ENCODE measurements at regions not wholly inside any gene's neighbourhood (a gene's known extent, or its start where the extent isn't known, plus 50 kb on each side); places are given as distances from the start of the nearest gene placed in this dataset.

DNA sequence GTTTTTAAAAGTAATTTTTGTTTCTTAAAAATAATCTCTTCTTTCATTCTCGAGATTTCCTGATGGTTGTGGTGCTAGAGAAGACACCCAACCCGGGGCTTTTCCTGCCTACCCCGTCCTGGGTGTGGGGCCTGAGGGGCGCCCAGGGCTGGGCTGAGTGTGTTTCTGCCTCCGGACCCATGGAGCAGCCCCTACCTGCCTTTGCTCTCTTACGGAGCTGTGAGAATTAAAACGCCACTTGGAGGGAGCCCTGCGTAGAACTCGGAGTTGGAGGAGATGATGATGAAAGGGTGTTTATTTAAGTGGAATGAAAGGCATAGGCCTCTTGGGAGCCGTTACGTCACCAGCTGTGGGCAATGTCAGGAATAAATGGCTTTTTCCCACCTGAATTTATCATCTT lies 261.8 kb upstream of the SHH start:
- Histone ChIP-seq H3K9me2 (ENCODE audit: insufficient read depth, low read length) (no peaks in the 10 kb centered on the region), H3K79me2 (replicated peaks; ENCODE audit: insufficient read depth, low read length) (no peaks in the 10 kb centered on the region), H3K36me3 (ENCODE audit: insufficient read depth, low read length) (no peaks in the 10 kb centered on the region), H3K4me2 (ENCODE audit: low read length) (no peak overlapping the region), H3K4me3 (ENCODE audit: low read length) (no peak overlapping the region), H2AFZ (ENCODE audit: low read depth, low read length) (no peak overlapping the region), H3K9me3 (ENCODE audit: low read length) (no peaks in the 10 kb centered on the region), H3K27ac (ENCODE audit: low read length) (no peak overlapping the region), H3K9ac (ENCODE audit: low read length) (no peak overlapping the region), H4K20me1 (ENCODE audit: insufficient read depth) (no peaks in the 10 kb centered on the region), H3K27me3 (ENCODE audit: insufficient read depth, low read depth, low read length) (no peaks in the 10 kb centered on the region), H3F3A (ENCODE audit: insufficient read depth, low read length, poor library complexity, severe bottlenecking) (no peaks in the 10 kb centered on the region)
- TF ChIP-seq TAF1 (IDR thresholded peaks at IDR 0.05; ENCODE audit: low read depth) = no peak
- TF ChIP-seq RAD21 (conservative IDR thresholded peaks at IDR 0.05) = no peak
- TF ChIP-seq MXI1 (conservative IDR thresholded peaks at IDR 0.05; ENCODE audit: poor library complexity, severe bottlenecking) = no peak
- TF ChIP-seq EZH2 (IDR thresholded peaks at IDR 0.05; ENCODE audit: borderline replicate concordance, insufficient read depth, low read length, poor library complexity, severe bottlenecking) = no peak
- no peak for TF ChIP-seq POLR2AphosphoS5 (IDR thresholded peaks at IDR 0.05)
- TF ChIP-seq, protein P1, sequence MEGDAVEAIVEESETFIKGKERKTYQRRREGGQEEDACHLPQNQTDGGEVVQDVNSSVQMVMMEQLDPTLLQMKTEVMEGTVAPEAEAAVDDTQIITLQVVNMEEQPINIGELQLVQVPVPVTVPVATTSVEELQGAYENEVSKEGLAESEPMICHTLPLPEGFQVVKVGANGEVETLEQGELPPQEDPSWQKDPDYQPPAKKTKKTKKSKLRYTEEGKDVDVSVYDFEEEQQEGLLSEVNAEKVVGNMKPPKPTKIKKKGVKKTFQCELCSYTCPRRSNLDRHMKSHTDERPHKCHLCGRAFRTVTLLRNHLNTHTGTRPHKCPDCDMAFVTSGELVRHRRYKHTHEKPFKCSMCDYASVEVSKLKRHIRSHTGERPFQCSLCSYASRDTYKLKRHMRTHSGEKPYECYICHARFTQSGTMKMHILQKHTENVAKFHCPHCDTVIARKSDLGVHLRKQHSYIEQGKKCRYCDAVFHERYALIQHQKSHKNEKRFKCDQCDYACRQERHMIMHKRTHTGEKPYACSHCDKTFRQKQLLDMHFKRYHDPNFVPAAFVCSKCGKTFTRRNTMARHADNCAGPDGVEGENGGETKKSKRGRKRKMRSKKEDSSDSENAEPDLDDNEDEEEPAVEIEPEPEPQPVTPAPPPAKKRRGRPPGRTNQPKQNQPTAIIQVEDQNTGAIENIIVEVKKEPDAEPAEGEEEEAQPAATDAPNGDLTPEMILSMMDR (IDR thresholded peaks at IDR 0.05; ENCODE audit: poor library complexity, severe bottlenecking) = no peak
- TF ChIP-seq, protein P2, sequence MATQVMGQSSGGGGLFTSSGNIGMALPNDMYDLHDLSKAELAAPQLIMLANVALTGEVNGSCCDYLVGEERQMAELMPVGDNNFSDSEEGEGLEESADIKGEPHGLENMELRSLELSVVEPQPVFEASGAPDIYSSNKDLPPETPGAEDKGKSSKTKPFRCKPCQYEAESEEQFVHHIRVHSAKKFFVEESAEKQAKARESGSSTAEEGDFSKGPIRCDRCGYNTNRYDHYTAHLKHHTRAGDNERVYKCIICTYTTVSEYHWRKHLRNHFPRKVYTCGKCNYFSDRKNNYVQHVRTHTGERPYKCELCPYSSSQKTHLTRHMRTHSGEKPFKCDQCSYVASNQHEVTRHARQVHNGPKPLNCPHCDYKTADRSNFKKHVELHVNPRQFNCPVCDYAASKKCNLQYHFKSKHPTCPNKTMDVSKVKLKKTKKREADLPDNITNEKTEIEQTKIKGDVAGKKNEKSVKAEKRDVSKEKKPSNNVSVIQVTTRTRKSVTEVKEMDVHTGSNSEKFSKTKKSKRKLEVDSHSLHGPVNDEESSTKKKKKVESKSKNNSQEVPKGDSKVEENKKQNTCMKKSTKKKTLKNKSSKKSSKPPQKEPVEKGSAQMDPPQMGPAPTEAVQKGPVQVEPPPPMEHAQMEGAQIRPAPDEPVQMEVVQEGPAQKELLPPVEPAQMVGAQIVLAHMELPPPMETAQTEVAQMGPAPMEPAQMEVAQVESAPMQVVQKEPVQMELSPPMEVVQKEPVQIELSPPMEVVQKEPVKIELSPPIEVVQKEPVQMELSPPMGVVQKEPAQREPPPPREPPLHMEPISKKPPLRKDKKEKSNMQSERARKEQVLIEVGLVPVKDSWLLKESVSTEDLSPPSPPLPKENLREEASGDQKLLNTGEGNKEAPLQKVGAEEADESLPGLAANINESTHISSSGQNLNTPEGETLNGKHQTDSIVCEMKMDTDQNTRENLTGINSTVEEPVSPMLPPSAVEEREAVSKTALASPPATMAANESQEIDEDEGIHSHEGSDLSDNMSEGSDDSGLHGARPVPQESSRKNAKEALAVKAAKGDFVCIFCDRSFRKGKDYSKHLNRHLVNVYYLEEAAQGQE (IDR thresholded peaks at IDR 0.05; ENCODE audit: borderline replicate concordance) = no peak
- TF ChIP-seq EP300 (conservative IDR thresholded peaks at IDR 0.05; ENCODE audit: poor library complexity, severe bottlenecking) = no peak
- no peak for TF ChIP-seq SMC3 (conservative IDR thresholded peaks at IDR 0.05; ENCODE audit: poor library complexity)

DNA sequence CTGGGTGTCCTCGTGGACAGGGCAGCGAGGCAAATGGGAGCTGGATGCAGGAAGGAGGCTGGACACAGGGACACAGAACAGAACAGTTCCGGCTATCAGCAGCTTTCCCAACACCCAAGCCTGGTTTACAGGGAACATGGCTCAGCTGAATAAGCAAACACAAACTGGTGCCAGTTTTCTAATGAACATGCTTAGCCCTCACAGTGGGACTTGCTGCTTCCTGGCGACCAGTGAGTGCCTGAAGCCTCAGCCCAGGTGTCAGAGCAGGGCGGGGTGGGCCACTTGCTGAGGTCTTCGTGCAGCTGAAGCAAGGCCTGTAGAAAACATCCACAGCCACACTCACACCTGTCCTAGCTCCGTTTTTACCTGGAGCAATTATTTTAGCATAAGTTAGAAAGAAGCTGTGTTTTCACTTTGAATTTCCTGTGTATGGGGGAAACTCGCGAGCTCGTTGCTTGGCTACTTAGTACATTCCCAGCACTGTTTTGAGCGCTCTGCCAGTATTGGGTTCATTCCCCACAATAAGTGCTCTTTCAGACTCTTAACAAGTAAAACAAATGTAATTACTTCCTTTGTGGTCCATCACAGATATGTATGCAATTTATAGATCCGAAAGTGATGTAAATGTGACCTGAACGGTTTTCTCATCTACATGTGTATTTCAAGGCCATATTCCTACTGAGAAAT lies 261.2 kb upstream of the SHH start:
- Histone ChIP-seq H3K36me3 (ENCODE audit: insufficient read depth, low read length) (no peaks in the 10 kb centered on the region), H2AFZ (ENCODE audit: low read depth, low read length) (no peak overlapping the region), H3K4me2 (ENCODE audit: low read length) (no peak overlapping the region), H3K4me3 (ENCODE audit: low read length) (no peak overlapping the region), H3K9me2 (ENCODE audit: insufficient read depth, low read length) (no peaks in the 10 kb centered on the region), H4K20me1 (ENCODE audit: insufficient read depth) (no peaks in the 10 kb centered on the region), H3K27ac (ENCODE audit: low read length) (no peak overlapping the region), H3K79me2 (replicated peaks; ENCODE audit: insufficient read depth, low read length) (no peaks in the 10 kb centered on the region), H3K9ac (ENCODE audit: low read length) (no peak overlapping the region), H3K27me3 (ENCODE audit: insufficient read depth, low read depth, low read length) (no peaks in the 10 kb centered on the region), H3K9me3 (ENCODE audit: low read length) (no peaks in the 10 kb centered on the region), H3F3A (ENCODE audit: insufficient read depth, low read length, poor library complexity, severe bottlenecking) (no peaks in the 10 kb centered on the region)
- no peak for TF ChIP-seq RAD21 (conservative IDR thresholded peaks at IDR 0.05)
- TF ChIP-seq, protein P2 (IDR thresholded peaks at IDR 0.05; ENCODE audit: borderline replicate concordance) = no peak
- TF ChIP-seq POLR2AphosphoS5 (IDR thresholded peaks at IDR 0.05) = no peak
- TF ChIP-seq EZH2 (IDR thresholded peaks at IDR 0.05; ENCODE audit: borderline replicate concordance, insufficient read depth, low read length, poor library complexity, severe bottlenecking) = no peak
- TF ChIP-seq EP300 (conservative IDR thresholded peaks at IDR 0.05; ENCODE audit: poor library complexity, severe bottlenecking) = no peak
- TF ChIP-seq, protein P1 (IDR thresholded peaks at IDR 0.05; ENCODE audit: poor library complexity, severe bottlenecking) = no peak
- no peak for TF ChIP-seq SMC3 (conservative IDR thresholded peaks at IDR 0.05; ENCODE audit: poor library complexity)
- no peak for TF ChIP-seq TAF1 (IDR thresholded peaks at IDR 0.05; ENCODE audit: low read depth)
- no peak for TF ChIP-seq MXI1 (conservative IDR thresholded peaks at IDR 0.05; ENCODE audit: poor library complexity, severe bottlenecking)

Data from neural cell (in vitro differentiated cells).